ENCODE measurements at regions not wholly inside any gene's neighbourhood (a gene's known extent, or its start where the extent isn't known, plus 50 kb on each side); places are given as distances from the start of the nearest gene placed in this dataset.

- TF ChIP-seq CTCF (IDR thresholded peaks at IDR 0.05) (no peak), POLR2A (IDR thresholded peaks at IDR 0.05) (no peak)
These were observed 482.1 kb upstream of the ANO5 start for GRCh38 chr11:21710809-21711208.

Measured in sigmoid colon (tissue), 3 donors.